KOPT-K1 (cell line): ENCODE measurements at regions not wholly inside any gene's neighbourhood (a gene's known extent, or its start where the extent isn't known, plus 50 kb on each side); places are given as distances from the start of the nearest gene placed in this dataset.
"Not testable (repeated sequence)": the region's sequence is repeated elsewhere in the genome, so short reads cannot be mapped to it uniquely, and the experiment has no call there.

Experiments used
- H3K27ac ChIP-seq: fragments of 200-600 bp; sonication (generic); 2 replicates; pipeline ENCODE4 v1.5.1; 2016; ENCODE audit warnings: antibody characterized with exemption, mild to moderate bottlenecking, low read depth, low read length; ENCODE audit not compliant: poor library complexity, severe bottlenecking
- H3K36me3 ChIP-seq: fragments of 200-600 bp; sonication (generic); 2 replicates; pipeline ENCODE4 v1.5.1; 2017; ENCODE audit warnings: antibody characterized with exemption, mild to moderate bottlenecking, low read length, moderate library complexity; ENCODE audit not compliant: insufficient read depth
- H3K9me3 ChIP-seq: fragments of 200-600 bp; sonication (generic); 2 replicates; pipeline ENCODE4 v1.5.1; 2017; ENCODE audit warnings: antibody characterized with exemption, low read length, mild to moderate bottlenecking; ENCODE audit not compliant: insufficient read depth, poor library complexity, severe bottlenecking

- Histone ChIP-seq H3K36me3 (no peaks in the 10 kb centered on the region), H3K9me3 (no peaks in the 10 kb centered on the region), H3K27ac (no peak overlapping the region)
Observed at GRCh38 chr21:14742119-14742518, 196.0 kb upstream of the SAMSN1 start.

DNA sequence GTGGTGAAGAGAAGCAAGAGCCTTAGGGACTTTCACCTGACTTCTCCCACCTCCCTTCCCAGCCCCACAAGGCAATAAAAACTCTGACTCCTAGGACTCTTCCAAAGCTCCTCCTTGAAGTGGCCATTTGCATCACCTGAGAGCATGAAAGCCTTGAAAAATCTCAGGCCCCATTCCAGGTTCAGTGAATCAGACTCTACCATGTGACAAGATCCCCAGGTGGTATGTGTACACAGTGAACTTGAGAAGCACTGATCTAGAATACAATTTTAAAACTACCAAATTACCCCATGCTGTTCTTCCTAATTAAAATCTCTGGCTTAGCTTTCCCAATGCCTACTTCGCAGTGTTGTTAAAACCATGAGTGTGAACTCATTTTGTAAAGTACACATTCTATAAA lies 195.1 kb upstream of the SAMSN1 start:
- no peak overlapping the region for H3K27ac ChIP-seq
- H3K9me3 ChIP-seq = no peaks in the 10 kb centered on the region
- H3K36me3 ChIP-seq = no peaks in the 10 kb centered on the region

DNA sequence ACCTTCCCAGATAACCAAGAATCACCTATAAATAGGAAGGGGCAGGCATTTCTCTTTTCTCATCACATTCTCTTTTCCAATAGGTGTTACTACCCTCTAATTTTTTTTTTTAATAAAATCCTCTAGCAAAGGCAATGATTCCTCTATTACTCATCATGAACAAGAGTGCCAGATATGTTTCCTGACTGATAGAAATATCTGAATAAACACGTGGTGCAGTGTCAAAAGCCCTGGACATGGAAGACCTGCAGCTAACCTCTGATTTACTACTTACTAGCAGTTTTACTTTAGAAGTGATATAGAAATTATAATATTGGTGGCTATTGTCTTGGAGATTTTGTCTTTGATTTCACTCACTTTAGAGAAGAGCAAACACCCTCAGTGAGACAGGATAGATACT lies 194.6 kb upstream of the SAMSN1 start:
- Histone ChIP-seq H3K36me3 (no peaks in the 10 kb centered on the region), H3K9me3 (no peaks in the 10 kb centered on the region), H3K27ac (no peak overlapping the region)

DNA sequence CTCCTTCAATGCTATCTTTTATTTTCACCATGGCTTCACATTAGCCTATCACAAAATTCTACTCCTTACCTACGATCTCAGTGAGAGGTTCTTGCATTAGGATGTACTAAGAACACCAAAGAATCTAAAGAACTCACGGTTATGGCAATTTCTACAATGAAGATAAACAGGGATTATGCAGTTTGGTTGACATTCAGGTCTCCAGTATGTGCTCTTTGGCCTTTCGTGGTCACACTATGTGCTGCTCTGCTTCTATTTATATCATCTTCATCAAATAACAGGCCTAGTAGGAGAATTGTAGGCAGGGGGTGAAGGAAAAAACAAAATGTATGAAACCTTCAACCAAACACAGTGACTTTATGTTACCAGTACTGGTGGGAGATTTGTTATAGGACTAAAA lies 194.0 kb upstream of the SAMSN1 start:
- no peak overlapping the region for H3K27ac ChIP-seq
- no peaks in the 10 kb centered on the region for H3K9me3 ChIP-seq
- H3K36me3 ChIP-seq = no peaks in the 10 kb centered on the region

GRCh38 chr21:14739590-14739989 lies 193.5 kb upstream of the SAMSN1 start:
- Histone ChIP-seq H3K36me3 (no peaks in the 10 kb centered on the region), H3K27ac (no peak overlapping the region), H3K9me3 (no peaks in the 10 kb centered on the region)

GRCh38 chr21:14738576-14738975 lies 192.5 kb upstream of the SAMSN1 start:
- H3K36me3 ChIP-seq, H3K27ac ChIP-seq, H3K9me3 ChIP-seq: not testable (repeated sequence)

DNA sequence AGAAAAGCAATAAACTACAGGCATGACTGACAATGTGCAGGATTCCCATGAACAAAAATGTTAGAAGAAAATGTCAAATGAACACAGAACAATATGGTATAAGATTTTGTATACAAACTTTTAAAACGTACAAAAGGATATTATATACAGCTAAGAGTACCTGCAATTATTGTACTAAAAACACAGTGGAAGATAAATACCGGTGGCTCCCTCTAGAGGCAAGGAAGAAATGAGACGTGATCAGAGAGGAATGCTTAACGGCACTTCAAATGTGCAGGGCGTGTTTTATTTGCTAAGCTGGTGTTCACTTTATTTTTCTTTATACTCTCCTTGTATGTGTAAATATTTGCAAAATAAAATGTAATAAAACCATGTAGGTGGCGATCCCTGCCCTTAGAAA lies 191.8 kb upstream of the SAMSN1 start:
- Histone ChIP-seq H3K36me3 (no peaks in the 10 kb centered on the region), H3K9me3 (no peaks in the 10 kb centered on the region), H3K27ac (no peak overlapping the region)

DNA sequence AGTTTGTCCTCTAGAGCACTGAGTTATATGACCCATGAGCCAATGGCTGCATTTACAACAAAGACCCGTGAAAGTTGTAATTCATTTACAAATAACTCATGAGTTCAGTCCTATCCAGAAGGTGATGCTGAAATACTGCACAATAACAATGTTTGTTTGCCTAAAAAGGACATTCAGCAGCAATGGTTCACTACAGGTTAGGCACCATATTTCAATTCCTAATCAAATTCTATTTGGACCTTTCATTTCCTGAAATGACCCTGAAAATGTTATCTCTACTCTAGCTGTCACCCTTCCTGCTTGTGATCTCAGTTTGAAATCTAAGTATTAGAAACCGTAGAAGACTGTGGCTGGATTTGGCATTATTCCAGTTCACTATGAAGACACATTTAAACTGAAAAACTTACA lies 191.2 kb upstream of the SAMSN1 start:
- Histone ChIP-seq H3K9me3 (no peaks in the 10 kb centered on the region), H3K27ac (no peak overlapping the region), H3K36me3 (no peaks in the 10 kb centered on the region)

DNA sequence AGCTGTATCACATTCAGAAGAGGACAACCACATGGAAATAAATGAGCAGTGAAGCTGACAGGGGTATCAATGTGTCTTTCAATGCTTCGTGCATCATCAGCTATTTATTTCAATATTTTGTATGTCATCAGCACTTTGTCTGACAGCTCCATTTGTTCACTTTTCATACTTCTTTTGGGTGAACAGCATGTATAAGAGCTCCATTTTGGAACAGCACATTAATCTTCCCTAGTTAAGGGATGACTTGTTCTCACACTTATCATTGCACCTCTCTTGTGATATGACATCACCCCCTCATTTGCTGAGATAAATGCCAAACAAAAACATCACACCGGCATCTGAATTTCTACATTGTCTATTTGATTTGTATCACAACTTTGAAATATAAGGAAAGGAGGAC lies 190.6 kb upstream of the SAMSN1 start:
- Histone ChIP-seq H3K27ac (no peak overlapping the region), H3K9me3 (no peaks in the 10 kb centered on the region), H3K36me3 (no peaks in the 10 kb centered on the region)

DNA sequence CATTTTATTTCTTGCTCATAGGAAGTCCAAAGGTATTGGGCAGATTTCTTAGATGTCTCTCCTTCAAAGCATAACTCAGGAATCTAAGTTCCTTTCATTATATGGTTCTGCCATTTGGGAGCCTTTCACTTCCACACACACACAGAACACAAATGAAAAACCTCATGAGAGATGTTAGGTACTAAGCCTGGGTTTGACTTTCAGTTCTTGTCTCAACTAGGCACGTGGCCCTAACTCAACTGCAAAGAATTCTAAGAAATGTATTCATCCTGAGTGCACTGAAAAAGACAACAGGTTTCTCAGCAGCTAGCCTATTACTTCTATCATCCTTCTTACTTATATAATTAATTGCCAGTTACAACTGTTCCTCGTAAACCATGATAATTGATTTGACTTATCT lies 190.0 kb upstream of the SAMSN1 start:
- H3K9me3 ChIP-seq = no peaks in the 10 kb centered on the region
- H3K27ac ChIP-seq = no peak overlapping the region
- no peaks in the 10 kb centered on the region for H3K36me3 ChIP-seq

- no peak overlapping the region for H3K27ac ChIP-seq
- H3K36me3 ChIP-seq = no peaks in the 10 kb centered on the region
- no peaks in the 10 kb centered on the region for H3K9me3 ChIP-seq
Observed at GRCh38 chr21:14734833-14735232, 188.7 kb upstream of the SAMSN1 start.

- H3K36me3 ChIP-seq = no peaks in the 10 kb centered on the region
- no peak overlapping the region for H3K27ac ChIP-seq
- H3K9me3 ChIP-seq = no peaks in the 10 kb centered on the region
Observed at GRCh38 chr21:14734191-14734590, 188.1 kb upstream of the SAMSN1 start.

GRCh38 chr21:14725219-14725618 lies 179.1 kb upstream of the SAMSN1 start:
- Histone ChIP-seq H3K9me3 (no peaks in the 10 kb centered on the region), H3K27ac (no peak overlapping the region), H3K36me3 (no peaks in the 10 kb centered on the region)

DNA sequence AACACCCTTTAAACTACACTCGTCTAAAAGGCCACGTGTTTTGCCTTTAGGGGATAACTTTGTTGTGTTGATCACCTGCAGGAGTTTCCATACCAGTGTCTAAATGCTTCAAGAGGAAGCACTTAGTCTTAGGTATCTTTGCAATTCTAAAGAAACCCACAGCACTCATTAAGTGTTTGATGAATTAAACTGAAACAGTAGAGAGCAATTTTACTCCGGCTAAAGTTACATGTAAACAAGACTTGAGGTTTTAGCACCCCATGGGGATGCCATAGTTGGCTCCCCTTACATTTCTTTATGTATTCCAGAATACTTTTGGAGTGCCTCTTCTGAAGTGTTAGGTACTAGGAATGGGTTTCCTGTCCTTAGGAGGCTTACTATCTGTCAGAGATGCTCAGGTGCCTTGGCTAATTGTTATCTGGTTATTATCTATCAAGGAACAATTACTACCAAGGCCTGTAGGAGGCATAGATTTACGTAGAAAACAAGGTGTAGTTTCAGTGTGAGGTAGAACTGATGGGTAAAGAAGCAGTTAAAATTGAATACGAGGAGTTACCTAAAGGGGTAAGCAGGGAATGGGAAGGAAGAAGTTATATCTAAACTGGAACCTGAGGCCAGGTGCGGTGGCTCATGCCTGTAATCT lies 176.8 kb upstream of the SAMSN1 start:
- H3K9me3 ChIP-seq = no peaks in the 10 kb centered on the region
- no peaks in the 10 kb centered on the region for H3K36me3 ChIP-seq
- no peak overlapping the region for H3K27ac ChIP-seq

- H3K9me3 ChIP-seq = no peaks in the 10 kb centered on the region
- H3K36me3 ChIP-seq = no peaks in the 10 kb centered on the region
- no peak overlapping the region for H3K27ac ChIP-seq
Observed at GRCh38 chr21:14720237-14720636, 174.1 kb upstream of the SAMSN1 start.

DNA sequence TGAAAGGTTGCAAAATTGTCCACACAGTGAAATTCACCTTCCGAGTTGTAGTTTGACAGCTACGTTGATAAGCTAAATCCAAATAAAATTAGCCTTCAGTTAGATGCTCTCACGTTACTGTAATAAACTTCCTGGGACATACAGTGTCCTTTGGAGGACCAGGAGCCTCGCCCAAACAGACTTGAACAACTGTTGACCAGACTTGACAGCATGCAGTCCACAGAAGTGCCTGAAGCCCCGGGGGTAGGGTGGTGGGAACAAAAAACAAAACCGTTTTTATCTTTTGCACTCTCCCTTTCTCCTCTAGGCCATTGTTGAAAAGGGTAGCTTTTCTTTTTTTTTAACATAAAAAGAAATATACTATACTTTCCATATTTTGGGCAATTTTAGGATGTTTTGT lies 172.8 kb upstream of the SAMSN1 start:
- Histone ChIP-seq H3K27ac (no peak overlapping the region), H3K9me3 (no peaks in the 10 kb centered on the region), H3K36me3 (no peaks in the 10 kb centered on the region)
